B cell (primary cell): ENCODE measurements at regions not wholly inside any gene's neighbourhood (a gene's known extent, or its start where the extent isn't known, plus 50 kb on each side); places are given as distances from the start of the nearest gene placed in this dataset.

Source experiments
- ATAC-seq: fragments of 200-7000 bp; cut with Tn5 transposase; one replicate; pipeline ENCODE4 v1.10.0; 2021; ENCODE audit warnings: low read depth, mild to moderate bottlenecking, moderate number of reproducible peaks, moderate library complexity
- CTCF ChIA-PET: fragments of 350-600 bp; sonication (Branson Sonifier 250); formaldehyde crosslinking; loops from one replicate; lab custom pipeline; 2021; ENCODE audit warnings: antibody characterized with exemption, inconsistent platforms; lab: Charles Lee
- POLR2A ChIA-PET: fragments of 350-600 bp; sonication (Branson Sonifier 250); formaldehyde crosslinking; loops from one replicate; lab custom pipeline; 2021; ENCODE audit warnings: antibody characterized with exemption; lab: Charles Lee
- DNase-seq: peaks from one replicate; pipeline ENCODE4 v3.0.0; 2013
- H2AFZ ChIP-seq: 2 replicates; pipeline ENCODE4 v1.6.1; 2012; ENCODE audit warnings: mild to moderate bottlenecking, low read depth, low read length; ENCODE audit not compliant: insufficient read depth, poor library complexity, severe bottlenecking
- H3K27ac ChIP-seq, 2 donors: 1 replicate in 1 of 2; 2 replicates in 1 of 2; pipeline ENCODE4 v1.5.1; 2012 to 2013; ENCODE audit warnings: low read length in 2 of 2, mild to moderate bottlenecking in 2 of 2, moderate library complexity in 1 of 2
- H3K27me3 ChIP-seq, 4 experiments: fragments of 200-600 bp in 1 of 4; sonication (generic) in 1 of 4; replicated peaks in 1 of 4; 1 replicate in 2 of 4; 2 replicates in 2 of 4; pipeline versions ENCODE4 v1.6.1 to v1.7.0; 2013 to 2016; ENCODE audit warnings: low read length in 3 of 4, mild to moderate bottlenecking in 2 of 4, mixed read lengths in 1 of 4, moderate library complexity in 1 of 4; ENCODE audit not compliant: insufficient read depth in 4 of 4, control insufficient read depth in 3 of 4; ENCODE audit errors: control extremely low read depth in 1 of 4
- H3K36me3 ChIP-seq, 2 experiments: replicated peaks in 1 of 2; 1 replicate in 1 of 2; 2 replicates in 1 of 2; pipeline versions ENCODE4 v1.6.1 to v1.7.1; 2013; ENCODE audit warnings: low read length in 1 of 2; ENCODE audit not compliant: insufficient read depth in 2 of 2, control insufficient read depth in 1 of 2; ENCODE audit errors: control extremely low read depth in 1 of 2, extremely low read depth in 1 of 2
- H3K4me1 ChIP-seq, 2 donors: fragments of 200-600 bp in 1 of 2; sonication (generic) in 1 of 2; 1 replicate in 1 of 2; 2 replicates in 1 of 2; pipeline versions ENCODE4 v1.5.1 to v1.6.1; 2013 to 2017; ENCODE audit warnings: low read length in 2 of 2; ENCODE audit not compliant: control insufficient read depth in 2 of 2, insufficient read depth in 2 of 2
- H3K4me2 ChIP-seq: replicated peaks from 2 replicates; pipeline ENCODE3; 2012; ENCODE audit warnings: mild to moderate bottlenecking, low read depth, low read length; ENCODE audit not compliant: poor library complexity, severe bottlenecking
- H3K4me3 ChIP-seq, 5 experiments: fragments of 200-600 bp in 1 of 5; sonication (generic) in 1 of 5; 1 replicate in 3 of 5; 2 replicates in 2 of 5; pipeline versions ENCODE4 v1.5.1 to v1.7.0; 2011 to 2016; ENCODE audit warnings: low read length in 4 of 5, mild to moderate bottlenecking in 4 of 5, low read depth in 2 of 5, control low read depth in 1 of 5, moderate library complexity in 1 of 5; ENCODE audit not compliant: insufficient read depth in 1 of 5; ENCODE audit errors: control extremely low read depth in 1 of 5, extremely low read depth in 1 of 5
- H3K79me2 ChIP-seq: fragments of 200-600 bp; sonication (generic); one replicate; pipeline ENCODE4 v1.6.0; 2016; ENCODE audit warnings: low read length; ENCODE audit not compliant: control insufficient read depth, insufficient read depth
- H3K9ac ChIP-seq: fragments of 200-600 bp; sonication (generic); 2 replicates; pipeline ENCODE4 v1.6.1; 2017; ENCODE audit warnings: mild to moderate bottlenecking, low read length, moderate library complexity
- H3K9me3 ChIP-seq, 3 donors: one replicate each; pipeline versions ENCODE4 v1.6.1 to v1.7.1; 2013; ENCODE audit warnings: low read length in 2 of 3; ENCODE audit not compliant: control insufficient read depth in 2 of 3, insufficient read depth in 1 of 3; ENCODE audit errors: control extremely low read depth in 1 of 3
- H4K20me1 ChIP-seq: 2 replicates; pipeline ENCODE4 v1.6.0; 2012; ENCODE audit warnings: mild to moderate bottlenecking, low read length; ENCODE audit not compliant: insufficient read depth, control insufficient read depth, poor library complexity, severe bottlenecking
- H3K27ac Mint-ChIP-seq: one replicate; pipeline ENCODE4 v1.8.0; 2021; ENCODE audit warnings: mixed read lengths
- H3K27me3 Mint-ChIP-seq: one replicate; pipeline ENCODE4 v1.8.0; 2021; ENCODE audit warnings: mixed read lengths
- H3K4me1 Mint-ChIP-seq: one replicate; pipeline ENCODE4 v1.8.0; 2021; ENCODE audit warnings: mixed read lengths
- H3K4me3 Mint-ChIP-seq: one replicate; pipeline ENCODE4 v1.8.0; 2021; ENCODE audit warnings: mixed read lengths
- H3K9me3 Mint-ChIP-seq: one replicate; pipeline ENCODE4 v1.8.0; 2022; ENCODE audit warnings: mixed read lengths; ENCODE audit not compliant: insufficient read depth
- CTCF ChIP-seq: fragments of 200-600 bp; IDR thresholded peaks from one replicate; pipeline ENCODE4 v1.8.0; 2022; ENCODE audit warnings: antibody characterized with exemption, mild to moderate bottlenecking
- EZH2 ChIP-seq: IDR thresholded peaks from 2 replicates; pipeline ENCODE4 v1.6.1; 2012; ENCODE audit warnings: borderline replicate concordance, low read depth, mild to moderate bottlenecking, moderate library complexity, low read length; ENCODE audit not compliant: insufficient read depth, poor library complexity, severe bottlenecking
- WGBS: methylation state at CpG from one replicate; pipeline ENCODE4 v1.1.5; 2013; ENCODE audit warnings: missing lambda C conversion rate; ENCODE audit not compliant: insufficient coverage; 5-methylcytosine and 5-hydroxymethylcytosine counted together
- intact Hi-C: fragments of 100-400 bp; cut with micrococcal nuclease; formaldehyde crosslinking; loops from one replicate; pipeline ENCODE4 v1.10.0; 2022

- Histone ChIP-seq H2AFZ (no peak overlapping the region), H3K4me1 (no peaks in the 10 kb centered on the region), H3K79me2 (no peaks in the 10 kb centered on the region), H3K4me3 (no peak overlapping the region), H3K27me3 (no peaks in the 10 kb centered on the region), H3K9ac (no peak overlapping the region), H3K9me3 (peaks cover 0 to 6% (median 0%) of the 10 kb centered on the region in 3 donors), H3K36me3 (no peaks in the 10 kb centered on the region), H4K20me1 (no peaks in the 10 kb centered on the region), H3K27ac (no peak overlapping the region), H3K4me2 (no peak overlapping the region)
- CTCF ChIA-PET = no interaction called here
- POLR2A ChIA-PET = no interaction called here
- H3K27ac Mint-ChIP-seq = no peak overlapping the region
- ATAC-seq (no peak), DNase-seq (no peak)
- H3K4me3 Mint-ChIP-seq = no peak overlapping the region
- WGBS = 60% methylated on average over 1 of the region's 1 CpG
- no peaks in the 10 kb centered on the region for H3K9me3 Mint-ChIP-seq
- no peaks in the 10 kb centered on the region for H3K4me1 Mint-ChIP-seq
- H3K27me3 Mint-ChIP-seq = no peaks in the 10 kb centered on the region
- intact Hi-C loops = no loop called here
- TF ChIP-seq EZH2 = no peak
- no peak for TF ChIP-seq CTCF
Measured at GRCh38 chr5:111830333-111830732, 73.3 kb upstream of the NREP start.

GRCh38 chr5:111829701-111830100, 72.7 kb upstream of the NREP start:
- no CpG with 5 or more reads among the region's 1 CpG for WGBS
- H3K79me2 ChIP-seq = no peaks in the 10 kb centered on the region
- no peak overlapping the region for H2AFZ ChIP-seq
- ChIA-PET CTCF (no interaction called here), POLR2A (no interaction called here)
- ATAC-seq (no peak), DNase-seq (no peak)
- no peaks in the 10 kb centered on the region for H3K27me3 ChIP-seq
- intact Hi-C loops = no loop called here
- no peaks in the 10 kb centered on the region for H3K36me3 ChIP-seq
- no peaks in the 10 kb centered on the region for H3K27me3 Mint-ChIP-seq
- H3K4me1 ChIP-seq = no peaks in the 10 kb centered on the region
- H3K27ac ChIP-seq = no peak overlapping the region
- peaks cover 0 to 6% (median 0%) of the 10 kb centered on the region in 3 donors for H3K9me3 ChIP-seq
- TF ChIP-seq CTCF (no peak), EZH2 (no peak)
- no peak overlapping the region for H3K27ac Mint-ChIP-seq
- no peak overlapping the region for H3K4me2 ChIP-seq
- no peak overlapping the region for H3K9ac ChIP-seq
- H3K4me3 ChIP-seq = no peak overlapping the region
- no peaks in the 10 kb centered on the region for H4K20me1 ChIP-seq
- no peak overlapping the region for H3K4me3 Mint-ChIP-seq
- no peaks in the 10 kb centered on the region for H3K9me3 Mint-ChIP-seq
- no peaks in the 10 kb centered on the region for H3K4me1 Mint-ChIP-seq
